ENCODE measurements at regions not wholly inside any gene's neighbourhood (a gene's known extent, or its start where the extent isn't known, plus 50 kb on each side); places are given as distances from the start of the nearest gene placed in this dataset.

DNA sequence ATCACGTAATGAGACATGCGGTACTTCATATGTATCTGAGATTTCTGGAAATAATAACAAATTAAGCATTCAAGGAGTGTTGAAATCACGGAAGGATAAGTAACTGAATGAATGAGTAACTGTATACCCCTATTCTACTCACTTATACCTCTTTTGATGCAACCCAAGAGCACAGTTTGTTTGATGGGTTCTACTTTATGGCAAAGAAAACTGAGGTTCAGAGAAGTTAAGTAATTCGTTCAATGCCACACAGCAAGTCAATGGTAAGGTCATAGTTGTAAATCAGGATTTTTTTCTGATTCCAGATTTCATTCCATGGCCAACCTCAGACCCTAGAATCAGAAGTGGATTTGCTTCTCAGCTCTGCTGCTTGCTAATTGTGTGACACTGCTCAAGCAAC, 544.5 kb upstream of the TBX3 start:
- no peak for DNase-seq (ENCODE audit: low read depth)

DNA sequence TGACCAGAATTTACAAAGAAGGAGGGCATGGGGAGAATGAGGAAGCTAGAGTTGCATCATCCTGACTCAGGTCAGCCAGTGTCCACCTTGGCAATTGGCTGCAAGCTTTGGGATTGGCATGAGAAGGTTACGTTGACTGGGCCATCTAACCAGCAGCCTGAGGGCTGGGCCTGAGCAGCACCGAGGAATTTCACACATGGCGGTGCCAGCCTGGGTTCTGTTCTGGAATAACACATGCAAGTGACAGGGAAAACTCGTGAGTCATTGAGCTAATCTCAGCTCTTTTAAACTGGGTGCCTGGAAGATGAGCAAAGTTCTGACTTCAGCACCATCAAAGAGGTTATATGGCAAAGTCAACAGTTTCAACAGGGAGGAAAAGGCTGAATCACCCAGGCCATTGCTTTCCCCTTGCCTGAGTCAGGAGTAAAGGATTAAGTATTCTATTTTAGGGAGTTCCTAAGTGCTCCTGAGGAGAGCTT, 543.2 kb upstream of the TBX3 start:
- peak; percentile 95 for DNase-seq (ENCODE audit: low read depth)

DNA sequence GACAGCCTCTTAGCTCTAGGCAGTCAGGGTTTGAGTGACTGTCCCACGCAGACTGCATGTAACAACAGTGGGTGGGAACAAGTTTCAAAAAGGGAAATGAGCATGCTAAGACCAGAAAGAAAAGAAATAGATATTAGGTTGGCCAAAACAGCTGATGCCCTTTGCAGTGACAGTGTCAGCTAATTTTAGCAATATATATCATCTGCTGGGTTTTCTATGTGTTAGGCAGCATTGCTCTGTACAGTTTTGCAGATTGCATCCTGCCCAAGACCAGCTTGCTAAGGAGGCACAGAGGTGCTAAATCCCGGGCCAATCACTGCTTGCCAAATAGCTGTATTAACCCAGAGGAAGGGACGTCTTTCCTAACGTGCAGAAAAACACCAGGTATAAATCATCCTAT, 541.9 kb upstream of the TBX3 start:
- no peak for DNase-seq (ENCODE audit: low read depth)

DNA sequence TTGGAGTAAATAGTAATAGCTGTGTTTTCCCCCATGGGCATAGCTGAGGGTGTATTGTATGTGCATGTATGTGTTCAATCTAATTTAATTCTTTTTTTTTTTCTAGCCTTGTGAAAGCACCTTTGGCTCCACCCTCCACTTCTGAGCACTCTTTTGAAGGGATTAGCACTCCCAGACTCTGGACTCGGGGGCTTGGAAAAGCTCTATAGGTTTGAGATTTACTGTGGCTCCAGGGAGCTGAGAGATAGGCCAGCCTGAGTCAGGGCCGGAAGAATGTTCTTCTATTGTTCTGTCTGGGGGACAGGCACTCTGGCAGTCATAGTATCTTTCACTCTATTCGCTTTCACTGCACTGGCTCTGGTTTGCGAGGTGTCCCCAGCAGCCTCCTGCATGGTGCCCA, 540.0 kb upstream of the TBX3 start:
- peak; percentile 11 for DNase-seq (ENCODE audit: low read depth)

DNA sequence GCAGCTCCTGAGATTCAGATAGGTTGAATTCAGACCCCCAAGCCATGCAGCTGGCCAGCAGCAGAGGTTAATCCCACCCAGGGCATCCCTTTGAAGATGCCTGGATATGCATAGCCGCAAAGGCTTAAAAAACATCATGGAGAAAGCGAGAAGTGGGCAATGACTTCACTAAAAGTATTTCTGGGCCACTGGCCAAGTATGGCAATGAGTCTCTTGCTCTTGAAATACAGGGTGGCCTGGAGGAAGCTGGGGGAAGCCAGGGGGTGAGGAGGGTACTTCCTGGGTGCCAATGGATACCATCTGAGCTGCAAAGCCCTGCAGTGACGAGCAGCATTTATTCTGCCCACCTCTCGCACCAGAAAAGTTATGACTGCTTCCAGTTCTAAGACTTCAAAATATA, 539.3 kb upstream of the TBX3 start:
- DNase-seq (ENCODE audit: low read depth), result peak; percentile 69

- DNase-seq (ENCODE audit: low read depth), result no peak
These were observed 538.2 kb upstream of the TBX3 start for GRCh38 chr12:115222220-115222619.

- DNase-seq (ENCODE audit: low read depth), result no peak
These were observed 532.3 kb upstream of the TBX3 start for GRCh38 chr12:115216301-115216700.

GRCh38 chr12:115215544-115215943, 531.6 kb upstream of the TBX3 start:
- no peak for DNase-seq (ENCODE audit: low read depth)

DNA sequence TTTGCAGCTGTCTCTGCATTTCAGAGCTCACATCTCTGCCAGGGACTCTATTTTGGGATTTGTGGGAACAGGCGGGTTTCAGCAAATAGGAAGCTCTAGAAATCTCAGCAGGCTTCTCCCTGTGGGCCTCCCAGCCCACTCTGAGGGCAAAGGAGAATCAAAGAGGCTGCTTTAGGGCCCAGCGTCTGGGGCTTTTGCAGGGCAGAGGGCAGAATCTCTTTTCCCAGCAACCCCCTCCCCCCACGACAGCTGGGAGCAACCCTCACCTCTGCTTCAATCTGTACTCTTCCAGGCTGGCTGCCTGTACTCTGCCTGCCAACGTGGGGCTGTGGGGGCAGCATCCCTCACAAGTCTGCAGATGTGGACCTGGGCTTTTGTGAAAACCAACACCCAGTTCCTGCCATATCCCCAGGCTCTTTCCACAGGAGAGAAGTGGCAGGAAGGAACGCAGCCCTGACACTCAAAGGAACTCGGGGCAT, 529.6 kb upstream of the TBX3 start:
- DNase-seq (ENCODE audit: low read depth), result no peak

DNA sequence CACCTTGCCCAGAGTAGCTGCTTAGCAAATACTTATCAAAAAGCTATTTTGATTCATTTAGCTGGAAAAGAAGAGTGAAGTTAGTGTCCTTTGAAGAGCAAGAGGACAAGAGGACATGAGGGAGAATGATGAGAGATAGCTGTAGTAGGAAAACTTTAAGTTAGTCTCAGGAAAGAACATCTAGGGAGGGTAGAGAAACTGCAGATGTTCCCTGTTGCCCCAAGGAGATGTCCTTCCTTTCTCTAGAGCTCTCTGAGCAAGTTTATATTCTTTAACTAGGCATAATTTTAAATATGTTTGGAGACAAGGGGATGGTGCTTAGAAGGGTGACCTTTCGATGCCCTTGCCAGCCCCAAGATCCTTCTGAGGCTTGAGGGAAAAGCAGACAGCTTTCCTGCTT, 529.1 kb upstream of the TBX3 start:
- no peak for DNase-seq (ENCODE audit: low read depth)

- no peak for DNase-seq (ENCODE audit: low read depth)
These were observed 528.4 kb upstream of the TBX3 start for GRCh38 chr12:115212356-115212755.

DNA sequence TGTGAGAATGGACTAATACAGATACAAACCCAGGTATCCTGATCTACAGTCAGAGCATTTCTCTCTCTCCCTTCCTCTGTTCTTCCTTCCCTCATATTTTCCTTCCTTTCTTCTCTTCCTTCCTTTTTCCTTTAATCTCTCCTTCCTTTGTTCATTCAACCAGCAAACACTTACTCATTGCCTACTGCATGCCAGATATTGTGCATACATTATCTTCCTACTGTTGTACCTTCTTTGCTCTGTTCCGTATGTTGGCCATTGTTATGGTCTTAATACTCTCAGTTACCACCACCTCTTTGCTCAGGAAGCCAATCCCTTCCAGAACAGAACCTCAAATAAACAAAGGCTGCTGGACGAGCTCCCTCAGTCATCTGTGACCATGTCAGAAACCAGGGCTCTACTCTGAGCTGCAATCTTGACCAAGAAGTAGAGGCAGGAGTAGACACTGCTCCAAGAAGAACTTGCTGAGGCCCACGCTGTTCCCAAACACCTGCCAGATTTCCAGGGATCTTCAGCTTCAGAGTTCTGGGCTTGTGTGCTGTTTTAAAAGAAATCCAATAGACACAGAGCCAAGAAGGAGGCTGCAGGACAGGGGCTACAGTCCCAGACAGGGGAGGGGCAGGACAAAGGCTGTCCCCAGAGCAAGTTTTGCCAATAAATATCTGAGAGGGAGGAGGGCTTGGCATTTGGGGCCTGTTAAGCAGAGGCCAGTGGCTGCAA, 526.7 kb upstream of the TBX3 start:
- no peak for DNase-seq (ENCODE audit: low read depth)

GRCh38 chr12:115209230-115209629, 525.3 kb upstream of the TBX3 start:
- no peak for DNase-seq (ENCODE audit: low read depth)

DNA sequence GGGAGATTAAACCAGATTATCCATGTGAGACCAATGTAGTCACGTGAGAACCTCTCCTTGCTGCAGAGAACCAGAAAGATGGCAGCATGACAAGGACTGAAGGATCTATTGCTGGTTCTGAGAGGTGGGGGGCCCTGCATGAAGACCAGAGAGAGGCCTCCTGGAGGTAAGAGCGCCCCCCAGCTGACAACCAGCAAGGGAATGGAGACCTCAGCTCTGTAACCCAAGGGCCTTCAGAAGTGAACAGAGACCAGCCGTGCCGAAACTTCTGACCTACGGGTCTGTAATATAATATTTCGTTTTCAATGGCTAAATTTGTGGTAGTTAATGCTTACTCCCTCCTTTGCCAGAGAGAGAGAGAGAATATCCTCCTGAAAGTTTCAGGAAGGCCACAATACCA, 524.1 kb upstream of the TBX3 start:
- no peak for DNase-seq (ENCODE audit: low read depth)

- no peak for DNase-seq (ENCODE audit: low read depth)
These were observed 523.4 kb upstream of the TBX3 start for GRCh38 chr12:115207216-115207915.

DNA sequence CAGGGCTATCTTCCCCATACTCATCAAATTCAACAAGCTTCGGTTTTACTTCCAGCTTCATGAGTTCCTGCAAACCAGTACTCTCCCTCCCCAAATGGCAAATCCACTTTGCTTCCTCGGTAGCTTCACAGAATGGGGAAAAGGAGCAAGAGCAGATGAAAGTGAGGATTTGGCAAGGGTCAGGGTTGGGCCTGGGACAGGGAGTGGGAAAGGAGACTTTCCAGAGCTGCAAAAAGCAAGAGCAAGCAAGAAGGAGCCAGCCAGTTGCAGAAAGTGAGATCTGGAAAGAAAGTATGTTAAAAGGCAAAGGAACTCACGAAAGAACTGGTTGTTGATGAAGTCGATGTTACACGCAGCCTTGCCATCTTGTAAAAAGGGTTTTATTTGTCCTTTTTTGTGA, 522.8 kb upstream of the TBX3 start:
- DNase-seq (ENCODE audit: low read depth), result no peak

GRCh38 chr12:115205755-115206308, 521.9 kb upstream of the TBX3 start:
- DNase-seq (ENCODE audit: low read depth), result no peak

DNA sequence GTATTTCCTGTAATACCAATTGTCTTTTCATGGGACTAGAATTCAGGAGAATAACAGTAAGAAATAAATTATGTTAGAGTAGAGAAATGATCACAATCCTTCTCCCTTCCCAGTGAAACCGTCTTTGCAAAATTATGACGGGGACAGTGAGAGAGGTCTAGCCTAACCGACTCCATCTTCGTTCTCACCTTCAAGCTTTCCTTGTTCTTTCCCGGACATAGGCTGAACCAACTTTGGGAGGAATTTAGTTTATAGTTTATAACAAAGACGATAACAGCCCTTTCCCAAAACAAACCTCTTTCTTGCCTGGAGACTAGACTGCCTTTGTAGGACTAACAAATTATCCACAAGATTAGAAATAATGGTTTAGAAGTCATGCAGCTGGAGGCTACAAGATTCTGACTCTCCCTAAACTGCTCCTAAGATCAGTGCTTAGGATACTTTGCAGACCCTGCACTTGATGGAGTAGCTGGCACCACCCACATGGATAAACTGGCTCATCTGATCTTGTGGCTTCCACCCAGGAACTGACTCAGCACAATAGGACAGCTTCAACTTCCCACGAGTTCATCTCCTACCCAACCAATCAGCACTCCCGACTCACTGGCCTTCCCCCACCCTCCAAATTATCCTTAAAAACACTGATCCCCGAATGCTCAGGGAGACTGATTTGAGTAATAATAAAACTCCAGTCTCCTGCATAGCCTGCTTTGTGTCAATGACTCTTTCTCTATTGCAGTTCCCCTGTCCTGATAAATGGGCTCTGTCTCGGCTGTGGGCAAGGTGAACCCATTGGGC, 521.2 kb upstream of the TBX3 start:
- DNase-seq (ENCODE audit: low read depth), result peak; percentile 71

GRCh38 chr12:115203701-115204100, 519.7 kb upstream of the TBX3 start:
- DNase-seq (ENCODE audit: low read depth), result peak; percentile 46

- no peak for DNase-seq (ENCODE audit: low read depth)
These were observed 518.0 kb upstream of the TBX3 start for GRCh38 chr12:115201966-115202365.

DNA sequence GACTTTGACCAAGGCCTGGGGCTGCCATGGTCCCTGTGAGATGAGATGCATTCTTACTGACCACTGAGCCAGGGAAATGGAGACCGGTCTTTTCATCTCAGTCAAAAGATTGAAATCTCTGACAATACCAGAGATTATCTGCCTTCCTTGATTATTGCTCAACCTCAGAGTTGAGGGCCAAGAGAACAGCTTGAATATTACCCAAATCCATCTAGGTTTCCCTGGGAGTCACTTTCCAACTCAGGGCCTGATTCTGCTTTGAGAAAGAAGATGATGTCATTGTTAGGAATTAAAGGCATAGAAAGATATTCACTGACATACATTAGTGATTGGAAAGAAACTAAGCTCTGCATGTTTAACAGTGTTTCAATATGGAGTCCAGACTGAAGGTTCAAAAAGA, 515.9 kb upstream of the TBX3 start:
- DNase-seq (ENCODE audit: low read depth), result no peak

- no peak for DNase-seq (ENCODE audit: low read depth)
These were observed 510.9 kb upstream of the TBX3 start for GRCh38 chr12:115194857-115195256.

All from HT1080 (cell line).